HL-60 (cell line): ENCODE measurements at regions not wholly inside any gene's neighbourhood (a gene's known extent, or its start where the extent isn't known, plus 50 kb on each side); places are given as distances from the start of the nearest gene placed in this dataset.

Experiments
- CTCF ChIP-seq: IDR thresholded peaks from one replicate; pipeline ENCODE4 v1.5.1; 2011; ENCODE audit warnings: low read length, control low read depth, inconsistent platforms; ENCODE audit not compliant: insufficient read depth
- POLR2AphosphoS5 ChIP-seq: IDR thresholded peaks from 2 replicates; pipeline ENCODE4 v1.6.1; 2012; ENCODE audit warnings: low read depth
- REST ChIP-seq: IDR thresholded peaks from 2 replicates; pipeline ENCODE4 v1.6.1; 2012; ENCODE audit warnings: low read depth; ENCODE audit not compliant: insufficient replicate concordance

- TF ChIP-seq CTCF (no peak), POLR2AphosphoS5 (no peak), REST (no peak)
Measured at GRCh38 chr16:85361441-85362118, 249.3 kb upstream of the CIBAR2 start.
